Endodermal cell (in vitro differentiated cells): ENCODE measurements at regions not wholly inside any gene's neighbourhood (a gene's known extent, or its start where the extent isn't known, plus 50 kb on each side); places are given as distances from the start of the nearest gene placed in this dataset.

Source experiments
- DNase-seq: peaks from one replicate; pipeline ENCODE4 v3.0.0-alpha.2; 2017
- H3K27ac ChIP-seq: 2 replicates; pipeline ENCODE4 v1.5.1; 2013; ENCODE audit warnings: mild to moderate bottlenecking, low read depth, low read length, moderate library complexity
- H3K27me3 ChIP-seq: 2 replicates; pipeline ENCODE4 v1.6.1; 2013; ENCODE audit warnings: mild to moderate bottlenecking, low read length, moderate library complexity; ENCODE audit not compliant: insufficient read depth, control insufficient read depth, poor library complexity, severe bottlenecking
- H3K36me3 ChIP-seq: 2 replicates; pipeline ENCODE4 v1.7.0; 2013; ENCODE audit warnings: mild to moderate bottlenecking, low read length, moderate library complexity; ENCODE audit not compliant: control insufficient read depth, insufficient read depth
- H3K4me1 ChIP-seq: one replicate; pipeline ENCODE4 v1.7.0; 2013; ENCODE audit warnings: low read length; ENCODE audit not compliant: control insufficient read depth, insufficient read depth
- H3K4me3 ChIP-seq: 2 replicates; pipeline ENCODE4 v1.5.1; 2013; ENCODE audit warnings: mild to moderate bottlenecking, low read length, moderate library complexity
- H3K9ac ChIP-seq: 2 replicates; pipeline ENCODE4 v1.6.1; 2013; ENCODE audit warnings: mild to moderate bottlenecking, low read length, moderate library complexity; ENCODE audit not compliant: poor library complexity, severe bottlenecking; ENCODE audit errors: extremely low read depth
- H3K9me3 ChIP-seq: 2 replicates; pipeline ENCODE4 v1.6.1; 2013; ENCODE audit warnings: mild to moderate bottlenecking, low read length, moderate library complexity; ENCODE audit not compliant: control insufficient read depth
- H3K27ac Mint-ChIP-seq: 2 replicates; pipeline ENCODE4 v1.8.0; 2020; ENCODE audit warnings: mixed read lengths
- H3K27me3 Mint-ChIP-seq: 2 replicates; pipeline ENCODE4 v1.8.0; 2021; ENCODE audit warnings: mild to moderate bottlenecking, mixed read lengths; ENCODE audit not compliant: insufficient read depth
- H3K36me3 Mint-ChIP-seq: 2 replicates; pipeline ENCODE4 v1.8.0; 2020; ENCODE audit warnings: low read depth, mixed read lengths
- H3K4me1 Mint-ChIP-seq: 2 replicates; pipeline ENCODE4 v1.8.0; 2020; ENCODE audit warnings: mixed read lengths
- H3K4me3 Mint-ChIP-seq: 2 replicates; pipeline ENCODE4 v1.8.0; 2020; ENCODE audit warnings: mild to moderate bottlenecking, moderate library complexity, mixed read lengths
- H3K9me3 Mint-ChIP-seq: 2 replicates; pipeline ENCODE4 v1.8.0; 2020; ENCODE audit warnings: mild to moderate bottlenecking, mixed read lengths
- CTCF ChIP-seq: fragments of 200-600 bp; sonication (generic); conservative IDR thresholded peaks from 2 replicates; pipeline ENCODE4 v1.5.0; 2021; ENCODE audit warnings: antibody characterized with exemption, mild to moderate bottlenecking
- WGBS, 2 experiments: methylation state at CpG; one replicate each; pipeline versions ENCODE4 v1.1.5 to v1.1.7; 2013; ENCODE audit warnings: missing lambda C conversion rate in 2 of 2, mixed read lengths in 1 of 2; ENCODE audit not compliant: insufficient coverage in 1 of 2, insufficient read length in 1 of 2; 5-methylcytosine and 5-hydroxymethylcytosine counted together

DNA sequence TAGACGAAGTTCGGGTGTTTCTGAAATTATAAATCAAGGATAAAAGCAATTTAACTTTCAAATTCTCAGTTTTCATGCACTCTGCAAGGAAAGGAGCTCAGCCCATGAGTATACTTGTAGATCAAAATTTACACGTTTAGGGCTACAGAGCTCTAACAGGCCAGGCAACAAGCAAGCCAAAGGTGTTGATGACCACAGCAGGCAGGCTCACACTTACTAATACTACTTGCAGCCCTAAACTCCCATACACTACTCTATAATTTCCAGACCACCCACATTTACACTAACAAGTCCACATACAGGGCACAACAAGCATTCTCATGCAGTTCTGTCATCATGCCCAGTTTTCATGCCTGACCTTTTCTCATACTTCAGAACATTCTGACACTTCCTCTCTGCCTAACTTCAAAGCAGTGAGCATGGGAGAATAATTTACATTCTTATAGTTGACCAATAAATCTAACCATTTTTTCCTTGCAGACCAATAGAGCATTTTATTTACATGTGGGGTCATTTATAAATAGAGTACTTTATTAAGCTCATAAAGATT, 124.7 kb upstream of the FRMD4B start:
- no peak overlapping the region for H3K4me3 ChIP-seq
- H3K4me1 ChIP-seq: peaks cover 3% of the 10 kb centered on the region
- peaks cover 89% of the 10 kb centered on the region for H3K27me3 ChIP-seq
- Mint-ChIP-seq H3K4me3 (no peak overlapping the region), H3K9me3 (peaks cover 7% of the 10 kb centered on the region), H3K36me3 (no peaks in the 10 kb centered on the region), H3K27ac (no peak overlapping the region), H3K27me3 (peaks cover 79% of the 10 kb centered on the region), H3K4me1 (peaks cover 12% of the 10 kb centered on the region)
- H3K9ac ChIP-seq: no peak overlapping the region
- peaks cover 5% of the 10 kb centered on the region for H3K9me3 ChIP-seq
- no peak overlapping the region for H3K27ac ChIP-seq
- DNase-seq: peak; percentile 72
- WGBS, 2 experiments: 45 to 71% methylated on average over 2 to 3 of the region's 3 CpGs
- H3K36me3 ChIP-seq: no peaks in the 10 kb centered on the region
- no peak for TF ChIP-seq CTCF

- H3K9ac ChIP-seq: no peak overlapping the region
- no peak for TF ChIP-seq CTCF
- H3K9me3 Mint-ChIP-seq: peaks cover 7% of the 10 kb centered on the region
- no peaks in the 10 kb centered on the region for H3K36me3 Mint-ChIP-seq
- WGBS, 2 experiments: 85 to 100% methylated on average over 2 to 3 of the region's 3 CpGs
- H3K4me1 Mint-ChIP-seq: peaks cover 12% of the 10 kb centered on the region
- DNase-seq: no peak
- H3K4me3 ChIP-seq: no peak overlapping the region
- H3K27me3 Mint-ChIP-seq: peaks cover 86% of the 10 kb centered on the region
- H3K27ac Mint-ChIP-seq: no peak overlapping the region
- peaks cover 92% of the 10 kb centered on the region for H3K27me3 ChIP-seq
- H3K27ac ChIP-seq: no peak overlapping the region
- H3K36me3 ChIP-seq: no peaks in the 10 kb centered on the region
- H3K4me1 ChIP-seq: peaks cover 3% of the 10 kb centered on the region
- peaks cover 5% of the 10 kb centered on the region for H3K9me3 ChIP-seq
- H3K4me3 Mint-ChIP-seq: no peak overlapping the region
Observed at GRCh38 chr3:69509288-69509687, 123.4 kb upstream of the FRMD4B start.

DNA sequence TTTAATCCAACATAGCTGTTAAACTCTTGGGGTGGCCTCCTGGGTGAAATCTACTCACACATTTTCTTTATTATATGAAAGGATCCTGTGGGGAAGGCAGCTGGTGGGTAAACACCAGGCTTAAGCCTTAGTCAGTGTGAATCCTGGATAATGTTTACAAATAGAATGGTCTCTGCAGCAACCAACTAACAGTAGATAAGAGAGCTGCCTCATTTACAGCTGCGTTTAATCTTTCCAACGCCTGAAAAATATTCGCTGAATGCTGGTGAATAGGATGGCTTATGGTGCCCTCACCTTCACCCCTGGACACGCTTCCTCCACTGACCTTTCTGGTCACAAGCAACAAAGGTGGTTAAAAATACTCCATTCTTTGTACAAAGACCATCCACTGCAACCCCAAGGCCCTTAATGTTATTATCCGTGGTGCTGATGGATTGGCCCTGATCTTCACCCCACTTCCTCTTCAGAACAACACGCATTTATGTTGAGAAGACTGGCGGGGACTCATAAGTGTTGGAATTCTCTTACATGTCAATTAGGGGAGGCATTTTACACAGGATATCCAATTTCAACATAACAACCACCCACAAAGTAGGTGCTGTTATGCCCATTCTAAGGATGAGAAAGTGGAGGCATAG, 120.0 kb upstream of the FRMD4B start:
- Mint-ChIP-seq H3K9me3 (peaks cover 6% of the 10 kb centered on the region), H3K4me3 (no peak overlapping the region), H3K27me3 (peaks cover 91% of the 10 kb centered on the region), H3K4me1 (peaks cover 12% of the 10 kb centered on the region), H3K36me3 (no peaks in the 10 kb centered on the region), H3K27ac (peak overlapping the region; percentile 24)
- DNase-seq: peak; percentile 67
- H3K27ac ChIP-seq: no peak overlapping the region
- peaks cover 83% of the 10 kb centered on the region for H3K27me3 ChIP-seq
- H3K9ac ChIP-seq: no peak overlapping the region
- no peak for TF ChIP-seq CTCF
- WGBS, 2 experiments: 56% methylated on average over 7 of the region's 7 CpGs; no CpG with 5 or more reads in 1 of the 2 experiments
- H3K36me3 ChIP-seq: no peaks in the 10 kb centered on the region
- no peak overlapping the region for H3K4me3 ChIP-seq
- no peaks in the 10 kb centered on the region for H3K9me3 ChIP-seq
- peaks cover 3% of the 10 kb centered on the region for H3K4me1 ChIP-seq
